Aorta (tissue), 5 donors: ENCODE measurements at regions not wholly inside any gene's neighbourhood (a gene's known extent, or its start where the extent isn't known, plus 50 kb on each side); places are given as distances from the start of the nearest gene placed in this dataset.

ENCODE experiments used
- ATAC-seq: fragments of 200-7000 bp; cut with Tn5 transposase; one replicate; pipeline ENCODE4 v1.9.1; 2022; ENCODE audit warnings: moderate library complexity; ENCODE audit not compliant: low FRiP score
- DNase-seq, 2 donors: peaks; one replicate each; pipeline ENCODE4 v3.0.0-alpha.2; 2020
- H3K27ac ChIP-seq, 2 donors: one replicate each; pipeline ENCODE4 v1.5.1; 2013; ENCODE audit warnings: low read length in 2 of 2, mild to moderate bottlenecking in 2 of 2, moderate library complexity in 2 of 2, control low read depth in 1 of 2, inconsistent platforms in 1 of 2, low read depth in 1 of 2
- H3K27me3 ChIP-seq, 2 donors: one replicate each; pipeline ENCODE4 v1.6.1; 2013; ENCODE audit warnings: control low read depth in 1 of 2, low read length in 1 of 2, mild to moderate bottlenecking in 1 of 2, moderate library complexity in 1 of 2; ENCODE audit not compliant: insufficient read depth in 2 of 2, control insufficient read depth in 1 of 2
- H3K36me3 ChIP-seq, 2 donors: one replicate each; pipeline ENCODE4 v1.6.1; 2013; ENCODE audit warnings: control low read depth in 1 of 2, low read length in 1 of 2, mild to moderate bottlenecking in 1 of 2; ENCODE audit not compliant: insufficient read depth in 2 of 2, control insufficient read depth in 1 of 2
- H3K4me1 ChIP-seq, 2 donors: one replicate each; pipeline ENCODE4 v1.6.1; 2013; ENCODE audit warnings: low read length in 2 of 2, control low read depth in 1 of 2, mild to moderate bottlenecking in 1 of 2, moderate library complexity in 1 of 2; ENCODE audit not compliant: insufficient read depth in 2 of 2, control insufficient read depth in 1 of 2
- H3K4me3 ChIP-seq, 2 donors: one replicate each; pipeline ENCODE4 v1.5.1; 2013; ENCODE audit warnings: low read length in 2 of 2, control low read depth in 1 of 2, mild to moderate bottlenecking in 1 of 2
- H3K9me3 ChIP-seq: one replicate; pipeline ENCODE4 v1.6.1; 2013; ENCODE audit warnings: mild to moderate bottlenecking, low read length; ENCODE audit not compliant: control insufficient read depth
- WGBS, 2 donors: extraction: QIAGEN DNeasy Blood & Tissue Kit; methylation state at CpG; one replicate each; pipeline ENCODE4 v1.1.7; 2013; 5-methylcytosine and 5-hydroxymethylcytosine counted together
- intact Hi-C, 2 donors: fragments of 100-400 bp; cut with DNase I; formaldehyde crosslinking; loops; one replicate each; pipeline versions ENCODE4 v1.14.2 to v1.15.0; 2022
- donor health status: healthy with polysubstance abuse.
- donor health status: Bipolar disorder and iron deficiency.
- donor health status: DM: no; HTN: no; CAD: no.
- donor health status: DM: no; HTN: no; CAD: no.
- donor health status: DM: yes; HTN: yes; CAD: no.

GRCh38 chr22:49590851-49591445, 236.7 kb downstream of the BRD1 start:
- intact Hi-C loops, result no loop called here
- Histone ChIP-seq H3K36me3 (no peaks in the 10 kb centered on the region), H3K9me3 (peaks cover 9% of the 10 kb centered on the region), H3K27ac (no peak overlapping the region), H3K27me3 (no peaks in the 10 kb centered on the region), H3K4me1 (no peaks in the 10 kb centered on the region), H3K4me3 (no peak overlapping the region)
- DNase-seq, result peak in 1 of 2 donors; percentile 60
- 78 to 81% methylated on average over 17 of the region's 17 CpGs for WGBS, 2 donors
- no peak for ATAC-seq

DNA sequence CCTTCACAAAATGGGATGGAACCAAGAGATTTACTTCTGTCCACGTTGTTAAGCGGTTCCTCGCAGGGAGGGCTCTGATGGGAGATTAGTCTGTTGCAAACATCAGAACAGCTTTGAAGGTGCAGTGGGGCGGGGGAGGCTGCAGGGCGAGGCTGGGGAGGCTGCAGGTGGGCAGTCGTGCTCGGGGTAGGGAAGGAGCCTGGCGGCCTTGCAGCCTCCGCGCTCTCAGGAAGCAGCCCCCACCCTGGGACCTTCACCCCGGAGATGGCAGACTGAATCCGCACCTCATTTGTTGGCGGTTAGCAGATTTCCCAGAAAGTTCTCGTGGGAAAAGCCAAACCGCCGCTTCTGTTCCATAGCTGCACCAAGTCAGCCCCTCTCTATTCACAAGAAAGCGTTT, 237.3 kb downstream of the BRD1 start:
- no peak overlapping the region for H3K4me3 ChIP-seq
- peak in 1 of 2 donors; percentile 57 for DNase-seq
- no peaks in the 10 kb centered on the region for H3K27me3 ChIP-seq
- no peak overlapping the region for H3K27ac ChIP-seq
- no peak for ATAC-seq
- intact Hi-C loops, result no loop called here
- 82 to 83% methylated on average over 17 of the region's 17 CpGs for WGBS, 2 donors
- H3K36me3 ChIP-seq, result no peaks in the 10 kb centered on the region
- H3K4me1 ChIP-seq, result no peaks in the 10 kb centered on the region
- H3K9me3 ChIP-seq, result peaks cover 9% of the 10 kb centered on the region

- Histone ChIP-seq H3K9me3 (peaks cover 5% of the 10 kb centered on the region), H3K27ac (no peak overlapping the region), H3K4me1 (no peaks in the 10 kb centered on the region), H3K36me3 (no peaks in the 10 kb centered on the region), H3K27me3 (no peaks in the 10 kb centered on the region), H3K4me3 (no peak overlapping the region)
- 82 to 83% methylated on average over 18 of the region's 18 CpGs for WGBS, 2 donors
- intact Hi-C loops, result no loop called here
- no peak for ATAC-seq
- DNase-seq, result peak; percentile 36 to 60
Observed at GRCh38 chr22:49589811-49590210, 237.9 kb downstream of the BRD1 start.

DNA sequence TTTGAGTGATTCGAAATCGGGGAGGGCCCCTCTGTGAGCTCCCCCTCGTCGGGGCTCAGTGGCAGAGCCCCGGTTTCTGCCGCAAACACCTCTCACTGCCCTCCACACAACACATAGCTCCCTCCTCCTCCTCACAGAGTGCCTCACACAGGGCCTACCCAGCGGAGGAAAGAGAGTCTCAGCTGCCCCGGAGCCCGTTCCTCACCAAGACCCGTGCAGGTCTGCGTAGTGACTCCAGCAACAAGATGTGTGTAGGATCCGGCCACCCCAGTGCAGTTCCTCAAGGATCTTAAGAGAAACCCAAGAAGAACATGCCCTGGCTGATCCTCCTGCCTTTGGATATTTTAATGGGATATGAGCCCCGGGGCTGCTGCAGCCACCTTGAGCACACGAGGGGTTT, 238.4 kb downstream of the BRD1 start:
- ATAC-seq (no peak), DNase-seq (peak in 1 of 2 donors; percentile 45)
- H3K36me3 ChIP-seq, result no peaks in the 10 kb centered on the region
- no peaks in the 10 kb centered on the region for H3K27me3 ChIP-seq
- H3K4me1 ChIP-seq, result no peaks in the 10 kb centered on the region
- intact Hi-C loops, result no loop called here
- H3K9me3 ChIP-seq, result peaks cover 5% of the 10 kb centered on the region
- H3K27ac ChIP-seq, result no peak overlapping the region
- H3K4me3 ChIP-seq, result no peak overlapping the region
- 93% methylated on average over 14 of the region's 14 CpGs for WGBS, 2 donors

DNA sequence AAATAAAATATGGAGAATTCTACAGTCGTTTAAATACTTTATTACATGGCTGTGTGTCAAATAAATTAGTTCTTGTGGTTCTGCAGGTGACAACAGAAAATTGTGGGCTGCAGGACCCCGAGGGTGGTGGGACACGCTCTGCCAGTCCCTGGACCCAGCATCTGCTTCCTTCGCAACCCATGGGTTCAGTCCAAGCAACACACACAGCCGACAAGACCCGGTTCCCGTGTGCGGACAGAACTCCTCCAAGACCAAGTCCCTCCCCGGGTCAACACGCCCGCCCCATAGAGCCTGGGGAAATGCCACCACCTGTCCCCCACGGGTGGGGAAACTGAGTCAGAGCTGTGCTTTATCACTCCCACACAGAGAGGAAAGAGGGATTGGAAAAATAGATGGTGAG, 238.9 kb downstream of the BRD1 start:
- Histone ChIP-seq H3K36me3 (no peaks in the 10 kb centered on the region), H3K27ac (no peak overlapping the region), H3K9me3 (no peaks in the 10 kb centered on the region), H3K4me3 (no peak overlapping the region), H3K4me1 (no peaks in the 10 kb centered on the region), H3K27me3 (no peaks in the 10 kb centered on the region)
- intact Hi-C loops, result no loop called here
- peak in 1 of 2 donors; percentile 66 for DNase-seq
- no peak for ATAC-seq
- WGBS, 2 donors, result 73 to 75% methylated on average over 12 of the region's 12 CpGs

GRCh38 chr22:49587987-49588386, 239.7 kb downstream of the BRD1 start:
- Histone ChIP-seq H3K9me3 (no peaks in the 10 kb centered on the region), H3K4me1 (no peaks in the 10 kb centered on the region), H3K4me3 (no peak overlapping the region), H3K36me3 (no peaks in the 10 kb centered on the region), H3K27me3 (no peaks in the 10 kb centered on the region), H3K27ac (no peak overlapping the region)
- ATAC-seq (no peak), DNase-seq (no peak)
- intact Hi-C loops, result no loop called here
- 74 to 76% methylated on average over 13 of the region's 13 CpGs for WGBS, 2 donors

DNA sequence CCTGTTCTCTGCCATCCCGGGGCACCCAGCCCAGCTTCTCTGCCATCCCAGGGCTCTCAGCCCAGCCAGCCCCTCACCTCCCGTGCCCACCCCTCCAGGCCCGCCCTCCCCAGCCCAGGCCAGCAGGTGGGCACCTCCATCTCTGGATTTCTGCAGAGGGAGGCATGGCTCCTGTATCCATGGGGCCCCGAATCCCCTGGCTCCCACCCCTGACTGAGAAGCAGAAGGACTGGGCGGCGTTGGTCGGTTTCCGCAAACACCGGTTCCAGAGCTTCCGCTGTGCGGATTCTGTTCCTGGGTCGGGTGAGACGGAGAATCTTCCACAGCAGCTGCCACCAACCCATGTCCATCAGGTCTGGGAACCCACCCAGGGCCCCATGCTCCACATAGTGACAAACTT, 240.3 kb downstream of the BRD1 start:
- no peaks in the 10 kb centered on the region for H3K36me3 ChIP-seq
- DNase-seq, result no peak
- no peak for ATAC-seq
- no peaks in the 10 kb centered on the region for H3K4me1 ChIP-seq
- no peaks in the 10 kb centered on the region for H3K27me3 ChIP-seq
- H3K4me3 ChIP-seq, result no peak overlapping the region
- 87 to 88% methylated on average over 13 of the region's 13 CpGs for WGBS, 2 donors
- H3K27ac ChIP-seq, result no peak overlapping the region
- no peaks in the 10 kb centered on the region for H3K9me3 ChIP-seq
- intact Hi-C loops, result no loop called here

DNA sequence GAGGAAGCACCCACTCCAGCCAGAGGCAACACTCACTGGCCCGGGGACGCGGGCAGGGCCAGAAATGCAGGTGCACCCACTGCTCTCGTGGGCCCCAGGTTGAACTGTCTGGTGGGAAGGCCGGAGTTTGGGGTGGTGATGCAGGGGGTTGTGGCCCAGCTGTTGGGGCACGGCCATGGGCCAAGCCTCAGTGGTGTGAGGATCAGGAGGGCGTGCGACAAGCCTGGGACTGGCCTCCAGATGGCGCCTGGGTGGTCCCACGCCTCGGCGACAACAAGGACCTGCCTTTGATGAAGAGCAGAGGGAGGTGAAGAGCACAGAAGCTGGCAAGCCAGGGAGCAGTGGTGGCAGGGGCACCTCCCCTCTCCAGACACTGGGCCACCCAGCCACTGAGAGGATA, 240.8 kb downstream of the BRD1 start:
- intact Hi-C loops, result no loop called here
- H3K4me3 ChIP-seq, result no peak overlapping the region
- DNase-seq (peak; percentile 34 to 58), ATAC-seq (no peak)
- H3K27ac ChIP-seq, result no peak overlapping the region
- no peaks in the 10 kb centered on the region for H3K9me3 ChIP-seq
- H3K36me3 ChIP-seq, result no peaks in the 10 kb centered on the region
- no peaks in the 10 kb centered on the region for H3K4me1 ChIP-seq
- 80 to 84% methylated on average over 12 of the region's 12 CpGs for WGBS, 2 donors
- no peaks in the 10 kb centered on the region for H3K27me3 ChIP-seq

- H3K27me3 ChIP-seq, result no peaks in the 10 kb centered on the region
- DNase-seq (peak; percentile 42 to 68), ATAC-seq (no peak)
- intact Hi-C loops, result no loop called here
- whole genome bisulfite sequencing, 2 donors, result 78 to 80% methylated on average over 20 of the region's 20 CpGs
- no peak overlapping the region for H3K4me3 ChIP-seq
- no peaks in the 10 kb centered on the region for H3K9me3 ChIP-seq
- no peak overlapping the region for H3K27ac ChIP-seq
- H3K4me1 ChIP-seq, result no peaks in the 10 kb centered on the region
- no peaks in the 10 kb centered on the region for H3K36me3 ChIP-seq
Observed at GRCh38 chr22:49586244-49586748, 241.4 kb downstream of the BRD1 start.
